ENCODE measurements at regions not wholly inside any gene's neighbourhood (a gene's known extent, or its start where the extent isn't known, plus 50 kb on each side); places are given as distances from the start of the nearest gene placed in this dataset.

GRCh38 chr11:80077113-80077512 is 636.3 kb upstream of the TENM4 start:
- no peaks in the 10 kb centered on the region for H3K36me3 Mint-ChIP-seq (ENCODE audit: low read depth)
- H3K9me3 Mint-ChIP-seq: peaks cover 15% of the 10 kb centered on the region
- H3K27ac Mint-ChIP-seq: no peak overlapping the region
- no peak for DNase-seq (ENCODE audit: low spot score)
- no peaks in the 10 kb centered on the region for H3K4me1 Mint-ChIP-seq (ENCODE audit: low read depth)
- H3K4me3 Mint-ChIP-seq: no peak overlapping the region
- no peaks in the 10 kb centered on the region for H3K27me3 Mint-ChIP-seq (ENCODE audit: low read depth)

DNA sequence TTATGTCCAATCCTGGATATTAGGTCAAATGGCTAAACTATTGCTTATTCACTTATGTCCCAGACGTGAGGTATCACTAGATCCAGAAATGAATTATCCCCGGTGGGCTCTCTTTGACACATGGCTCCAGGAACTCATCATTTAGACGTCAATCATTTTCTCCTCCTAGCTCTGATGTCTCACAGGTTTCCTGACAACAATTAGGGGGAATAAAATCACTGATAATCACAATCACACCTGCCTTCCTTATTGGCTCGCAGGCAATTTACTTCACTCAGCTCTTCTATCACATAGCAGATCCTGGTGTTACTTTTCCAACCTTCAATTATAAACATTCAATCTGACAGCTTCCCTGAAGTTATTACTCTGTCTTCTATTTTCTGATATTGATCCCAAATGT is 634.0 kb upstream of the TENM4 start:
- no peaks in the 10 kb centered on the region for H3K27me3 Mint-ChIP-seq (ENCODE audit: low read depth)

DNA sequence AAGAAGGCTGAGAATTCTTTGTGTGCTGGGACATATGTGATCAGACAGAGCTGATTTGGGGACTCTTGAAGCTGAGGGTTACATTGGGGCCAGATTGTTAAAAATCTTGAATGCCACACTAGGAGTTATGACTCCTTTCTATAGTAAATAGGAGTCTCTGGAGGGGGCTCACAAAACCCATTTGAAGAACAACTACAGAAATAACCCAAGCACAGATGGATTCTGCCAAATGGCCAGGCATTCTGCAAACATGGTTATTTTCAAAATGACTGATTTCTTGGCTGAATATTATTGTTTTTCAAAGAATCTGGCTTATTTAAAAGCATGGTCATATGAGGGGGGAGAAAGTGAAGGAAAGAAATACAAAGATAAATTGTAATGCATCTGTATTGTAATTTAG is 625.5 kb upstream of the TENM4 start:
- Mint-ChIP-seq H3K4me3 (no peak overlapping the region), H3K36me3 (ENCODE audit: low read depth) (no peaks in the 10 kb centered on the region), H3K4me1 (ENCODE audit: low read depth) (no peaks in the 10 kb centered on the region), H3K27me3 (ENCODE audit: low read depth) (no peaks in the 10 kb centered on the region), H3K9me3 (peaks cover 13% of the 10 kb centered on the region), H3K27ac (no peak overlapping the region)
- DNase-seq (ENCODE audit: low spot score): no peak

More for the DNA sequence above, 634.0 kb upstream of the TENM4 start:
- Mint-ChIP-seq H3K9me3 (peaks cover 15% of the 10 kb centered on the region), H3K4me3 (no peak overlapping the region), H3K27ac (no peak overlapping the region), H3K4me1 (ENCODE audit: low read depth) (no peaks in the 10 kb centered on the region), H3K36me3 (ENCODE audit: low read depth) (no peaks in the 10 kb centered on the region)
- DNase-seq (ENCODE audit: low spot score): no peak

- DNase-seq (ENCODE audit: low spot score): no peak
- H3K27me3 Mint-ChIP-seq (ENCODE audit: low read depth): no peaks in the 10 kb centered on the region
- peaks cover 21% of the 10 kb centered on the region for H3K9me3 Mint-ChIP-seq
- H3K27ac Mint-ChIP-seq: no peak overlapping the region
- no peaks in the 10 kb centered on the region for H3K36me3 Mint-ChIP-seq (ENCODE audit: low read depth)
- no peaks in the 10 kb centered on the region for H3K4me1 Mint-ChIP-seq (ENCODE audit: low read depth)
- H3K4me3 Mint-ChIP-seq: no peak overlapping the region
Observed at GRCh38 chr11:80065086-80065485, 624.3 kb upstream of the TENM4 start.

DNA sequence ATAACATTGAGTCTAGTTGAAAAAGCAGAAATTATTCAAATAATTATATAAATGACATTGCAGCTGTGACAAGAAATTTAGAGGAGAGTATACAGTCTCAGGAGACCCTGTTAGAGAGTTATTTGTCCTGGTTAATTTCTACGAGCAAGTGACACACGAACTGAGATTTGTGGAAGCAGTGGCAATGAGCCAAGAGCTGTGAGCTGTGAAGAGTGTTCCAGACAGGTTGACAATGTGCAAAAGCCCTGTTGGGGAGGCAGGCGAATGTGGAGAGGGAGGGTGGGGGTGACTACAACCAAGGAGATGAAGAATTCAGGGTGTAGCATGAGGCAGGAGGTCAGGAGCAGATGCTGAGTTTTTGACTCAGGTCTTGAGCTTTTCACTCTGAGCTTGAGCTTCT is 620.2 kb upstream of the TENM4 start:
- H3K27me3 Mint-ChIP-seq (ENCODE audit: low read depth): no peaks in the 10 kb centered on the region
- H3K36me3 Mint-ChIP-seq (ENCODE audit: low read depth): no peaks in the 10 kb centered on the region
- H3K4me3 Mint-ChIP-seq: no peak overlapping the region
- H3K9me3 Mint-ChIP-seq: peaks cover 18% of the 10 kb centered on the region
- no peaks in the 10 kb centered on the region for H3K4me1 Mint-ChIP-seq (ENCODE audit: low read depth)
- no peak for DNase-seq (ENCODE audit: low spot score)
- no peak overlapping the region for H3K27ac Mint-ChIP-seq

DNA sequence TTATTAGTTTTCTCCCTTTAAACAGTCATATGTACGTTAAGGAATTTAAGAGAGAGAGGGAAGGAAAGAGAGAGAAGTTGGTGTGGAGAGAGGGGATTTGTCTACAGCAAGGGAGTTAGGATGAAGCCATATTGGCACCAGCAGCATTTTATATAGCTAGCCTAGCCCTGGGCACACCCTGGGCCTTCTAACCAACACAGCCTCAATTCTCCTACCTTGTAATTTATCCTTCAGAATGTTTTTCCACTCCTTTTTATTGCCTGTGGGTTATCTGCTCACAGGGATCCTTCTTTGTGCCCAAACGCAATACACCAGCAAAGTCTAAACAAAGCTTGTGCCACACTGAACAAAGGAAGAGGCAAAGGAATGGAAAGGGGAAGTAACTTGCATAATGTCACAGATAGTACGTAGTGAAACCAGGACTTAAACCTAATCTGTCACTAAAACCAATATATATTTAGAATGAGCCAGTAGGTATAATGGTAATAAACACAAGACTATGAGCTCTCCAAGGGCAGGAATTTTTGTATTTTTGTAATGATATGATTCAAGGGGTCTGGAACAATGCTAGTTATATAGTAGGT is 613.8 kb upstream of the TENM4 start:
- H3K4me3 Mint-ChIP-seq: no peak overlapping the region
- no peak for DNase-seq (ENCODE audit: low spot score)
- H3K27ac Mint-ChIP-seq: no peak overlapping the region
- H3K27me3 Mint-ChIP-seq (ENCODE audit: low read depth): no peaks in the 10 kb centered on the region
- no peaks in the 10 kb centered on the region for H3K36me3 Mint-ChIP-seq (ENCODE audit: low read depth)
- peaks cover 4% of the 10 kb centered on the region for H3K9me3 Mint-ChIP-seq
- no peaks in the 10 kb centered on the region for H3K4me1 Mint-ChIP-seq (ENCODE audit: low read depth)

DNA sequence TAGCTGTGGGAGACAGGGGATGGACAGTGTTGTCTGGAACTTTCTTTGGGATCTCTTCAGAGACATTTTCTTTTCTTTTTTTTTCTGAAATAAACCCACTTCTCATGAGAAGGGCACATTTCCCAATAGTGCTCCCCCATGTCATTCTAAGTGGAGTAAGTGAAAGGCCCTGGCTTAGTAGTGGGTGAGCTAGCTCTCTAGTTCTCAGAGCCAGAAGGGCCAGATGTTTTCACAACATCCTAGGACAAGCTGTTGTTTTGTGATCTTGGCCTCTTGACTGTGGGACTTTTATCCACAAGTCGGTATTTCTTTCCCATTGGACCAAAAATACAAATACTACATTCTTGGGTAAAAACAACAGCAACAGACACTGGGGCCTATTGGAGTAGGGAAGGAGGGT is 607.7 kb upstream of the TENM4 start:
- Mint-ChIP-seq H3K27ac (no peak overlapping the region), H3K4me1 (ENCODE audit: low read depth) (no peaks in the 10 kb centered on the region), H3K4me3 (no peak overlapping the region), H3K36me3 (ENCODE audit: low read depth) (no peaks in the 10 kb centered on the region), H3K9me3 (peaks cover 4% of the 10 kb centered on the region), H3K27me3 (ENCODE audit: low read depth) (no peaks in the 10 kb centered on the region)
- DNase-seq (ENCODE audit: low spot score): no peak

DNA sequence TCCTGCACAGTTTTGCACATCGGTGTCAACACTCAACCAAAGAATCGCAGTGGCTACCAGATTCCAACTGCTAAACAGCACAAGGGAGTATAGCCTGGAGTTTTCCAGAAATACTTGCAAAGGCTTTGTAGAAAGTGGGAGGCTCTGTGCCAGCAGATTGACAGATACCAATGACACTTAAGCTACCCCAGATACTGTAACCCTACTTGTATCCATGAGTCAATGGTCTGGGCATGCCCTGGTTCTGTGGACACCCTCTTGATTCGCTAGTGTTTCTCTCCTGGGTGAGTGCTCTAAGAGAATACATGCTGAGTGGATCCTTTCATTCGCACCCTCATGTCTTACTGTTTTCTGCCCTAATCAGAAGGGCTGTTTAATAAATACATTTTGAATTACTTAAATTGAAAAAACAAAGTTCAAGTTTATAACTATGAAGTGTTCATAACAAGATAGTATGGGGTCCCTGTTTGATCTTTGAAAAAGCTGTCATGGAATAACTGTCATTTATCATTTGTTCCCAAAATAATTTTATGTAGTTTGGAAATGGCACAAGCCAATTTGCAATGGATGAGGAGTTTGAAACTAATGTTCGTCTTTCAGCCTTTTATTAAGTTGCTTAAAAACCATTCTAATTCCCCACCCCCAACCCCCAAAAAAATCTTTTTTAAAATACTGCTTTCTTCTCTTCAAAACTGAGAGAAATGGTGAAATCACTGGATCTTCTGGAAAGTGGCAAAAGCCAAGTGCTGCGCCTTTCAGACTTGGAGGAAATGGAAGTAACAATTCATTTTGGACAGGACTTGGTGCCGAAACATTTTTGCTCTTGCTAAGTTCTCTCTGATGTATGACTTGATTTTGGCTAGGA is 600.5 kb upstream of the TENM4 start:
- H3K36me3 Mint-ChIP-seq (ENCODE audit: low read depth): no peaks in the 10 kb centered on the region
- no peaks in the 10 kb centered on the region for H3K27me3 Mint-ChIP-seq (ENCODE audit: low read depth)
- no peak overlapping the region for H3K27ac Mint-ChIP-seq
- H3K9me3 Mint-ChIP-seq: peaks cover 8% of the 10 kb centered on the region
- H3K4me1 Mint-ChIP-seq (ENCODE audit: low read depth): no peaks in the 10 kb centered on the region
- DNase-seq (ENCODE audit: low spot score): no peak
- no peak overlapping the region for H3K4me3 Mint-ChIP-seq

DNA sequence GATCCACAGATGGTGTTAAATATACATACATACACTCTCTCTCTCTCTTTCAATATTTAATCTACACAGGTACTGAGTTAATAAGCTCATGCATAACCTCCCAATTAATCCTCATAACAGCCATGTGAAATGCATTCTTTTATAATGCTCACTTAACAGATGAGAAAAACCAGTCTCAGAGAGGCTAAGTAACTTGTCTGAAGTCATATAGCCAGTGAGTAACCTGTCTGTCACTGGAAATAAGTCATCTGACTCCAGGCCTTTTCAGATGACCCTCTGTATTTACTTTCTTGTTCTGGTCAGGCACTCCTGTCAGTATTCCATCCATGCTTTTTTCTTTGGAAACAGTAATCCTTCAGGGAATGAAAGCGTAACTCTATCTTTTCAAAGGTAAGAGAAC is 594.0 kb upstream of the TENM4 start:
- H3K36me3 Mint-ChIP-seq (ENCODE audit: low read depth): no peaks in the 10 kb centered on the region
- no peak overlapping the region for H3K4me3 Mint-ChIP-seq
- H3K4me1 Mint-ChIP-seq (ENCODE audit: low read depth): no peaks in the 10 kb centered on the region
- H3K27ac Mint-ChIP-seq: no peak overlapping the region
- peaks cover 8% of the 10 kb centered on the region for H3K9me3 Mint-ChIP-seq
- DNase-seq (ENCODE audit: low spot score): no peak
- H3K27me3 Mint-ChIP-seq (ENCODE audit: low read depth): no peaks in the 10 kb centered on the region

GRCh38 chr11:80031014-80031600 is 590.3 kb upstream of the TENM4 start:
- no peak overlapping the region for H3K27ac Mint-ChIP-seq
- H3K4me1 Mint-ChIP-seq (ENCODE audit: low read depth): no peaks in the 10 kb centered on the region
- no peak overlapping the region for H3K4me3 Mint-ChIP-seq
- DNase-seq (ENCODE audit: low spot score): no peak
- H3K9me3 Mint-ChIP-seq: no peaks in the 10 kb centered on the region
- H3K27me3 Mint-ChIP-seq (ENCODE audit: low read depth): no peaks in the 10 kb centered on the region
- no peaks in the 10 kb centered on the region for H3K36me3 Mint-ChIP-seq (ENCODE audit: low read depth)

- H3K4me3 Mint-ChIP-seq: no peak overlapping the region
- no peak for DNase-seq (ENCODE audit: low spot score)
- H3K36me3 Mint-ChIP-seq (ENCODE audit: low read depth): no peaks in the 10 kb centered on the region
- H3K27me3 Mint-ChIP-seq (ENCODE audit: low read depth): no peaks in the 10 kb centered on the region
- no peaks in the 10 kb centered on the region for H3K9me3 Mint-ChIP-seq
- no peak overlapping the region for H3K27ac Mint-ChIP-seq
- H3K4me1 Mint-ChIP-seq (ENCODE audit: low read depth): no peaks in the 10 kb centered on the region
Observed at GRCh38 chr11:80028998-80029397, 588.2 kb upstream of the TENM4 start.

DNA sequence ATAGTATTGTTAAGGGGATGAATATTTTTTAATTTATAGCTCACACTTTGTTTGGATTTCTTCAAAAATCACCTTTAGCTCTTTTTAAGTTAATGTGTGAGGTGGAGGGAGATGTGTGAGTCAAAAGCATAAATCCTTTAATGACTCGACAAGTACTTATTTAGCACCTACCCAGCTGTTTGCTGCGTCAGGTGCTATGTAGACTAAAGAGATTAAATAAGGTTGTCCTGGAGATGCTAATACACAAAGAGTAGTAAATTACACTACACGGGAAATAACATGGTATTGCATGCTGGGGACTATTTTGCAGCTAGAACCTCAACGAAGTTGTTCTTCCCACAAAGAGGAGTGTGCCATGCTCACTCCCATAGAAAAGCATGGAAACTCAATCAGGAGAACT is 583.3 kb upstream of the TENM4 start:
- Mint-ChIP-seq H3K9me3 (no peaks in the 10 kb centered on the region), H3K27me3 (ENCODE audit: low read depth) (no peaks in the 10 kb centered on the region), H3K36me3 (ENCODE audit: low read depth) (no peaks in the 10 kb centered on the region), H3K4me1 (ENCODE audit: low read depth) (no peaks in the 10 kb centered on the region), H3K4me3 (no peak overlapping the region), H3K27ac (no peak overlapping the region)
- DNase-seq (ENCODE audit: low spot score): no peak

DNA sequence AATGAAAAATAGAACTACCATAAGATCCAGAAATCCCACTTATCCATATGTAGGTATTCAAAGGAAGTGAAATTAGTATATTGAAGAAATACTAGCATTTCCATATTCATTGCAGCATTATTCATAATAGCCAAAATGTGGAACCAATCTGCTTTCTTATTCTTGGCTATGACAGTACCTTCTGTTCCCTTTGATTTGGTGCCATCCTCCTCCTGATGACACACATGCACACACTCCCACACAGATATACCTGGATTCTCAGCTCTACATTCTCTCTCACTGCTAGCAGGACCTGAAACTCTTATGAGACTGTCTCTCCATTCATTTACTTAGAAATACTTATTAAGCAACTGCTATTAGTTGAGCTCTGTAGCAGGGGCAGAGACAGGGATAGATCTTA is 582.6 kb upstream of the TENM4 start:
- H3K9me3 Mint-ChIP-seq: no peaks in the 10 kb centered on the region
- DNase-seq (ENCODE audit: low spot score): no peak

DNA sequence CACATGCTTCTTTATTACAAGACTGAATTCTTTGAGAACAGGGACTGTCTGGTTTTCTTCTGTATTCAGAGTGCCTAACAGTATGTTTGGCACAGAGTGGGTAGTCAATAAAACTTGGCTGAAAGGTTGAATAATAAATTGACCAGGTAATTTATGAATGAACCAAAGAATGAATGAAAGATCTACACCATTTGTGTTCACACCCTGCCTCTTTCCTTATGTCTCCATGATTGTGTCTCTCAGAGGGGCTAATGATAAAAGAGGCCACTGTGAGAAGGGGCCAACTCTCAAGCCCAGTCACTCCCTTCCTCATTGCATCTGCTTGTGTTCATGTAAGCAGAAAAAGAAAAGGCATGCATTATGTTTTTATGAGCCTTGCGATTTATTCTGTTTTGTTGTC is 569.7 kb upstream of the TENM4 start:
- Mint-ChIP-seq H3K9me3 (peaks cover 9% of the 10 kb centered on the region), H3K27me3 (ENCODE audit: low read depth) (no peaks in the 10 kb centered on the region), H3K36me3 (ENCODE audit: low read depth) (no peaks in the 10 kb centered on the region), H3K27ac (no peak overlapping the region), H3K4me3 (no peak overlapping the region), H3K4me1 (ENCODE audit: low read depth) (no peaks in the 10 kb centered on the region)
- DNase-seq (ENCODE audit: low spot score): no peak

More for the DNA sequence above, 582.6 kb upstream of the TENM4 start:
- H3K4me1 Mint-ChIP-seq (ENCODE audit: low read depth): no peaks in the 10 kb centered on the region
- no peaks in the 10 kb centered on the region for H3K27me3 Mint-ChIP-seq (ENCODE audit: low read depth)
- H3K36me3 Mint-ChIP-seq (ENCODE audit: low read depth): no peaks in the 10 kb centered on the region
- no peak overlapping the region for H3K4me3 Mint-ChIP-seq
- H3K27ac Mint-ChIP-seq: no peak overlapping the region

Measured in T-helper 2 cell treated with Interferon-gamma antibody and Interleukin-4, amounts not matched to agents 5 μg/mL and 100 μg/mL, for 36 hours (primary cell).